C4-2B (cell line): ENCODE measurements at regions not wholly inside any gene's neighbourhood (a gene's known extent, or its start where the extent isn't known, plus 50 kb on each side); places are given as distances from the start of the nearest gene placed in this dataset.

ENCODE experiments used
- ZFX ChIP-seq: fragments of 450-650 bp; IDR thresholded peaks from 2 replicates; pipeline ENCODE4 v1.6.1; 2017
- TF ChIP-seq, protein P1 (sequence below): fragments of 450-650 bp; conservative IDR thresholded peaks from 2 replicates; pipeline ENCODE4 v1.5.1; 2017; ENCODE audit warnings: mild to moderate bottlenecking

DNA sequence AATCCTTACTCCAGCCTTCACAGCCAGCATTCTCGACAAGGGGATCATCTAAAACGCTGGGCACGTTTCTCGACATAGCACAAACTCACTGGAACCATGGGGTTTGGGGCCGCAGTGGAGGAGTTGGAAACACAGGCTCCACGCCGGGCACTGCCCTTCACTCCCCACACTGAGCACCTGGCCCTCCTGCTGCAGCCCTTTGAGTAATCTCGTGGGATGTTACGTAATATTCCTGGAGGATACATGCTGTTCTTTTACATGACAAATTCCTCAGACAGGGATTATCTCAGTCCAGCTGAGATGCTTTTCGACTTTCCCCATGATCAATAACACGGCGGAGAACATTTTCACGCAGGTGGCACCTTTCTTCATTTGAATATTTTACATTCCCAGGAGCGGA is 408.0 kb downstream of the SHANK2 start:
- TF ChIP-seq, protein P1, sequence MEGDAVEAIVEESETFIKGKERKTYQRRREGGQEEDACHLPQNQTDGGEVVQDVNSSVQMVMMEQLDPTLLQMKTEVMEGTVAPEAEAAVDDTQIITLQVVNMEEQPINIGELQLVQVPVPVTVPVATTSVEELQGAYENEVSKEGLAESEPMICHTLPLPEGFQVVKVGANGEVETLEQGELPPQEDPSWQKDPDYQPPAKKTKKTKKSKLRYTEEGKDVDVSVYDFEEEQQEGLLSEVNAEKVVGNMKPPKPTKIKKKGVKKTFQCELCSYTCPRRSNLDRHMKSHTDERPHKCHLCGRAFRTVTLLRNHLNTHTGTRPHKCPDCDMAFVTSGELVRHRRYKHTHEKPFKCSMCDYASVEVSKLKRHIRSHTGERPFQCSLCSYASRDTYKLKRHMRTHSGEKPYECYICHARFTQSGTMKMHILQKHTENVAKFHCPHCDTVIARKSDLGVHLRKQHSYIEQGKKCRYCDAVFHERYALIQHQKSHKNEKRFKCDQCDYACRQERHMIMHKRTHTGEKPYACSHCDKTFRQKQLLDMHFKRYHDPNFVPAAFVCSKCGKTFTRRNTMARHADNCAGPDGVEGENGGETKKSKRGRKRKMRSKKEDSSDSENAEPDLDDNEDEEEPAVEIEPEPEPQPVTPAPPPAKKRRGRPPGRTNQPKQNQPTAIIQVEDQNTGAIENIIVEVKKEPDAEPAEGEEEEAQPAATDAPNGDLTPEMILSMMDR, result no peak
- no peak for TF ChIP-seq ZFX
